Stomach (tissue), 4 donors: ENCODE measurements at regions not wholly inside any gene's neighbourhood (a gene's known extent, or its start where the extent isn't known, plus 50 kb on each side); places are given as distances from the start of the nearest gene placed in this dataset.

Experiments
- CTCF ChIP-seq, 7 experiments: fragments of 450-650 bp in 4 of 7; fragments of 200-600 bp in 3 of 7; sonication (generic) in 3 of 7; IDR thresholded peaks; one replicate each; pipeline ENCODE4 v1.5.1; 2016 to 2019; ENCODE audit warnings: antibody characterized with exemption in 7 of 7, control low read depth in 2 of 7, mild to moderate bottlenecking in 1 of 7
- POLR2A ChIP-seq, 4 donors: fragments of 450-650 bp; IDR thresholded peaks; one replicate each; pipeline ENCODE4 v1.6.1; 2016; ENCODE audit warnings: antibody characterized with exemption in 4 of 4, control low read depth in 2 of 4, mild to moderate bottlenecking in 1 of 4, moderate library complexity in 1 of 4
- POLR2AphosphoS5 ChIP-seq, 3 donors: sonication (generic); formaldehyde crosslinking; IDR thresholded peaks; one replicate each; pipeline ENCODE4 v1.6.1; 2016; ENCODE audit warnings: antibody characterized with exemption in 3 of 3

- TF ChIP-seq CTCF (IDR thresholded peaks at IDR 0.05): no peak
- TF ChIP-seq POLR2A (IDR thresholded peaks at IDR 0.05): no peak
- no peak for TF ChIP-seq POLR2AphosphoS5 (IDR thresholded peaks at IDR 0.05)
Measured at GRCh38 chr6:90365565-90366219, 69.0 kb upstream of the BACH2 start.
